ENCODE measurements at regions not wholly inside any gene's neighbourhood (a gene's known extent, or its start where the extent isn't known, plus 50 kb on each side); places are given as distances from the start of the nearest gene placed in this dataset.

DNA sequence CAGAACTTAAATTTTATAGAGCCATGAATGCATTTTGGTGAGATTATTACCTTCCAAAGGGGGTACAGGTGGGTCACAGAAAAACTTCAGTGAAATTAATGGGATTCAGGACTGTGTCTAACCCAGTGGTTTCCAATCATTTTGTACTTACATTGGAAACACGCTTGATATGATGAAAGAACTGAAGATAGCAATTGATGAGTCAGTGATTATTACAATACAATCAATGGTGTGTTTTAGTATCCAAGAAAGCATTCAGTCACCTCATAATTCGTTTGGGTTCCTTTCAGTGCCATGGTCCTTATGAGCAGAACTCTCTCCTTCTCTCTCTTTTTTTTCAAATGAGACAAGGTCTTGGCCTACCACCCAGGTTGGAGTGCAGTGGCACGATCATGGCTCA, 66.5 kb upstream of the IGFBP5 start (continued):
- TF ChIP-seq, protein P1, sequence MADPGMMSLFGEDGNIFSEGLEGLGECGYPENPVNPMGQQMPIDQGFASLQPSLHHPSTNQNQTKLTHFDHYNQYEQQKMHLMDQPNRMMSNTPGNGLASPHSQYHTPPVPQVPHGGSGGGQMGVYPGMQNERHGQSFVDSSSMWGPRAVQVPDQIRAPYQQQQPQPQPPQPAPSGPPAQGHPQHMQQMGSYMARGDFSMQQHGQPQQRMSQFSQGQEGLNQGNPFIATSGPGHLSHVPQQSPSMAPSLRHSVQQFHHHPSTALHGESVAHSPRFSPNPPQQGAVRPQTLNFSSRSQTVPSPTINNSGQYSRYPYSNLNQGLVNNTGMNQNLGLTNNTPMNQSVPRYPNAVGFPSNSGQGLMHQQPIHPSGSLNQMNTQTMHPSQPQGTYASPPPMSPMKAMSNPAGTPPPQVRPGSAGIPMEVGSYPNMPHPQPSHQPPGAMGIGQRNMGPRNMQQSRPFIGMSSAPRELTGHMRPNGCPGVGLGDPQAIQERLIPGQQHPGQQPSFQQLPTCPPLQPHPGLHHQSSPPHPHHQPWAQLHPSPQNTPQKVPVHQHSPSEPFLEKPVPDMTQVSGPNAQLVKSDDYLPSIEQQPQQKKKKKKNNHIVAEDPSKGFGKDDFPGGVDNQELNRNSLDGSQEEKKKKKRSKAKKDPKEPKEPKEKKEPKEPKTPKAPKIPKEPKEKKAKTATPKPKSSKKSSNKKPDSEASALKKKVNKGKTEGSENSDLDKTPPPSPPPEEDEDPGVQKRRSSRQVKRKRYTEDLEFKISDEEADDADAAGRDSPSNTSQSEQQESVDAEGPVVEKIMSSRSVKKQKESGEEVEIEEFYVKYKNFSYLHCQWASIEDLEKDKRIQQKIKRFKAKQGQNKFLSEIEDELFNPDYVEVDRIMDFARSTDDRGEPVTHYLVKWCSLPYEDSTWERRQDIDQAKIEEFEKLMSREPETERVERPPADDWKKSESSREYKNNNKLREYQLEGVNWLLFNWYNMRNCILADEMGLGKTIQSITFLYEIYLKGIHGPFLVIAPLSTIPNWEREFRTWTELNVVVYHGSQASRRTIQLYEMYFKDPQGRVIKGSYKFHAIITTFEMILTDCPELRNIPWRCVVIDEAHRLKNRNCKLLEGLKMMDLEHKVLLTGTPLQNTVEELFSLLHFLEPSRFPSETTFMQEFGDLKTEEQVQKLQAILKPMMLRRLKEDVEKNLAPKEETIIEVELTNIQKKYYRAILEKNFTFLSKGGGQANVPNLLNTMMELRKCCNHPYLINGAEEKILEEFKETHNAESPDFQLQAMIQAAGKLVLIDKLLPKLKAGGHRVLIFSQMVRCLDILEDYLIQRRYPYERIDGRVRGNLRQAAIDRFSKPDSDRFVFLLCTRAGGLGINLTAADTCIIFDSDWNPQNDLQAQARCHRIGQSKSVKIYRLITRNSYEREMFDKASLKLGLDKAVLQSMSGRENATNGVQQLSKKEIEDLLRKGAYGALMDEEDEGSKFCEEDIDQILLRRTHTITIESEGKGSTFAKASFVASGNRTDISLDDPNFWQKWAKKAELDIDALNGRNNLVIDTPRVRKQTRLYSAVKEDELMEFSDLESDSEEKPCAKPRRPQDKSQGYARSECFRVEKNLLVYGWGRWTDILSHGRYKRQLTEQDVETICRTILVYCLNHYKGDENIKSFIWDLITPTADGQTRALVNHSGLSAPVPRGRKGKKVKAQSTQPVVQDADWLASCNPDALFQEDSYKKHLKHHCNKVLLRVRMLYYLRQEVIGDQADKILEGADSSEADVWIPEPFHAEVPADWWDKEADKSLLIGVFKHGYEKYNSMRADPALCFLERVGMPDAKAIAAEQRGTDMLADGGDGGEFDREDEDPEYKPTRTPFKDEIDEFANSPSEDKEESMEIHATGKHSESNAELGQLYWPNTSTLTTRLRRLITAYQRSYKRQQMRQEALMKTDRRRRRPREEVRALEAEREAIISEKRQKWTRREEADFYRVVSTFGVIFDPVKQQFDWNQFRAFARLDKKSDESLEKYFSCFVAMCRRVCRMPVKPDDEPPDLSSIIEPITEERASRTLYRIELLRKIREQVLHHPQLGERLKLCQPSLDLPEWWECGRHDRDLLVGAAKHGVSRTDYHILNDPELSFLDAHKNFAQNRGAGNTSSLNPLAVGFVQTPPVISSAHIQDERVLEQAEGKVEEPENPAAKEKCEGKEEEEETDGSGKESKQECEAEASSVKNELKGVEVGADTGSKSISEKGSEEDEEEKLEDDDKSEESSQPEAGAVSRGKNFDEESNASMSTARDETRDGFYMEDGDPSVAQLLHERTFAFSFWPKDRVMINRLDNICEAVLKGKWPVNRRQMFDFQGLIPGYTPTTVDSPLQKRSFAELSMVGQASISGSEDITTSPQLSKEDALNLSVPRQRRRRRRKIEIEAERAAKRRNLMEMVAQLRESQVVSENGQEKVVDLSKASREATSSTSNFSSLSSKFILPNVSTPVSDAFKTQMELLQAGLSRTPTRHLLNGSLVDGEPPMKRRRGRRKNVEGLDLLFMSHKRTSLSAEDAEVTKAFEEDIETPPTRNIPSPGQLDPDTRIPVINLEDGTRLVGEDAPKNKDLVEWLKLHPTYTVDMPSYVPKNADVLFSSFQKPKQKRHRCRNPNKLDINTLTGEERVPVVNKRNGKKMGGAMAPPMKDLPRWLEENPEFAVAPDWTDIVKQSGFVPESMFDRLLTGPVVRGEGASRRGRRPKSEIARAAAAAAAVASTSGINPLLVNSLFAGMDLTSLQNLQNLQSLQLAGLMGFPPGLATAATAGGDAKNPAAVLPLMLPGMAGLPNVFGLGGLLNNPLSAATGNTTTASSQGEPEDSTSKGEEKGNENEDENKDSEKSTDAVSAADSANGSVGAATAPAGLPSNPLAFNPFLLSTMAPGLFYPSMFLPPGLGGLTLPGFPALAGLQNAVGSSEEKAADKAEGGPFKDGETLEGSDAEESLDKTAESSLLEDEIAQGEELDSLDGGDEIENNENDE (IDR thresholded peaks at IDR 0.05; ENCODE audit: insufficient replicate concordance, low read length), result no peak
- TF ChIP-seq GABPA (IDR thresholded peaks at IDR 0.05; ENCODE audit: borderline replicate concordance, insufficient read depth, low read length) (no peak), KDM5A (IDR thresholded peaks at IDR 0.05; ENCODE audit: low read length) (no peak), CHD1 (IDR thresholded peaks at IDR 0.05; ENCODE audit: low read depth, low read length) (no peak), SIN3A (conservative IDR thresholded peaks at IDR 0.05 in 1 of 2, IDR thresholded peaks at IDR 0.05 in 1 of 2; ENCODE audit: low read depth in 1 of 2, low read length in 2 of 2) (no peak), SIRT6 (IDR thresholded peaks at IDR 0.05; ENCODE audit: low read length) (no peak), CREB1 (IDR thresholded peaks at IDR 0.05) (no peak), ZNF274 (IDR thresholded peaks at IDR 0.05; ENCODE audit: borderline replicate concordance, extremely low read depth, low read length) (no peak), YY1 (IDR thresholded peaks at IDR 0.05; ENCODE audit: low read depth, low read length) (no peak), KDM4A (IDR thresholded peaks at IDR 0.05; ENCODE audit: low read depth, low read length, severe bottlenecking) (no peak)

Measured in H1 (cell line).